GM19023 (cell line): ENCODE measurements at regions not wholly inside any gene's neighbourhood (a gene's known extent, or its start where the extent isn't known, plus 50 kb on each side); places are given as distances from the start of the nearest gene placed in this dataset.
"Not testable (repeated sequence)": the region's sequence is repeated elsewhere in the genome, so short reads cannot be mapped to it uniquely, and the experiment has no call there.

Source experiments
- ATAC-seq: cut with Tn5 transposase; IDR thresholded peaks from one replicate; pipeline ENCODE4 v1.9.1; 2021; ENCODE audit warnings: mild to moderate bottlenecking, moderate library complexity; ENCODE audit not compliant: unreplicated experiment

DNA sequence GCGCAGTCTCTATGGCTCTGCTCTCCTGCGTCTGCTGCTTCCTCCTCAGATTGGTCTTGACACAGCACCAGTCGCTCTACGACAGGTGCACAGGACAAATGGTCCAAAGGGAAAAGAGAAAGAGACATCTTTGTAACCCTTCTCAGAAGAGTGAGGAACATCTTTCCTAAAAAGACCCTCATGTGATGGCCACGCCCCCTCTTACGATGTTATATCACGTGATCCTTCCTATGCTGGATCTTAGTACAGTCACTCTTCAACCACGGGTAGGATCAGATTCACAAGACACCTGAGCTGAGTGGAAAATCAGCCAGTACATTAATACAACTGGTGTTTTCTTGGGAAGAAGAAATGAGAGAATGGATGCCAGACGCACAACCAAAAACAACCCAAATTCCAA lies 262.2 kb upstream of the CELF2 start:
- no peak for ATAC-seq

DNA sequence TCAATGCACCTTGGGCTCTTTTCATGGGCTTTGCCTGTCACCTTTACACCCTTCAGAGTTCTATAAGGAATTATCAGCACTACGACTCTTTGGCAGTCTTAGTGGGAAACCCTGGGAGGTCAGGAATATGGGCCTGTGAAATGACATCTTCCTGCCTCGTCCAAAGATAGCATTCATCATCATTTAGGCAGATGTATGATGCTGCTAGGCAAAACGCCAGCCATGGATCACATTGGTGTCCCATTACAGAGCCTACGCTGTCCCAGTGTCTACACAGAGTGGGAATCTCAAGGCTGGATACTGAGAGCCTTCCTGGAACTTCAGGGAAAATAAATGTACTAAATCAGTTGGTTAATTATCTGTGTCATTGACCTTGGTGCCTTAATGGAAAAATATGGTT lies 259.4 kb upstream of the CELF2 start:
- ATAC-seq: no peak

DNA sequence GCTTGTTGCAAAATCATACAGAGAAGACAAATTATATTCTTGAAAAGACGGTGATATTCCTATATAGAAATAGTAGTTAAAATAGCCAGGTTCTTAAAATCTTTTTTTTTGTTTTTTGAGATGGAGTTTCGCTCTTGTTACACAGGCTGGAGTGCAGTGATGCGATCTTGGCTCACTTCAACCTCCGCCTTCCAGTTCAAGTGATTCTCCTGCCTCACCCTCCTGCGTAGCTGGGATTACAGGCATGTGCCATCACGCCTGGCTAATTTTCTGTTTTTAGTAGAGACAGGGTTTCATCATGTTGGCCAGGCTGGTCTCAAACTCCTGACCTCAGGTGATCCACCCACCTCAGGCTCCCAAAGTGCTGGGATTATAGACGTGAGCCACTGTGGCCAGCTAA lies 257.9 kb upstream of the CELF2 start:
- ATAC-seq: not testable (repeated sequence)

DNA sequence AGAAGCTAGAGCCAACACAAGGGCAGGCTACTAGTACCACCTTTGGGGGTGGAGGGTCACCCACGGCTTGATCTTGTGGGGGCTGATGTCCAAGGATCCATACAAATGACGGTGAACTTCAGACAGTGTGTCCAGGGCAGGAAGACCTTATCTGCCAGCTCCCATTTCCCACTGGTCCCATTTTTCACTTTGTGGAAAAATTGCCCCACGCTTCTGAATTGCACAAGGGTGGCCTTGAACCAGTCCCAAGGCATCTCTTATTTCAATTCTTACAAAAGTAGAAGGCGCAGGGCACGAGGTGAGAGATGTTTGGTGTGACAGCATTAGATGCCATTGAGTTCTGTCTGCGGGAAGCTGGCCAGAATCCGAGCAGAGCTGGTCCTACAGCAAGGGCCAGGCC lies 252.7 kb upstream of the CELF2 start:
- ATAC-seq: no peak

- ATAC-seq: no peak
Measured at GRCh38 chr10:10772411-10772810, 245.3 kb upstream of the CELF2 start.

DNA sequence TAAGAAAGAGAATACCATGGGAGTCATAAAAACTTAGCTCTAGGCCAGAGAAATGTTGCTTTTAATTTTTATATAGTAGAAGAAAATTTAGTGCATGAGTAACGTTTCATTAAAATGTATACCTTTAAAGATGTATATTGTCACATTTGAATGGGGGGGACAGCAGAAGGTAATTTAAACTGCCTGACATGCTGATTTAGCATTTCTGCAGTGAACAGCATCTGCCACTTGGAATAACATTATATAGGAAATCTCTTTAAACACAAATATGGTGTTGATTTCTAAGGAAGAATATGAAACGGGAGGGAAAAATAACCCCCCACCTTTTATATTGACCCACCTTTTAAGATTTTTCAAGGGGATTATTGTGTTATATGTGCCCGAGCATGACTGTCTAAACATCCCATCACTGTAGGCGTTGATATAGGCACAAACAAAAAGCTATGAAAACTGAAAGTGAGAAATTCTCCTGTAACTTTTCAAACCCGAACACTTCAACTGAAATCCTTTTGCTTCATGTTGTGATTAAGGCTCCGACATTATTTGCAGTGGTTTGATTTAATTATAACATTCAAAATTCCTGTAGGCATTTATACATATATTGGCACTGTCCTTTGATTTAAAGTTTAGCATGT lies 244.7 kb upstream of the CELF2 start:
- ATAC-seq: no peak

DNA sequence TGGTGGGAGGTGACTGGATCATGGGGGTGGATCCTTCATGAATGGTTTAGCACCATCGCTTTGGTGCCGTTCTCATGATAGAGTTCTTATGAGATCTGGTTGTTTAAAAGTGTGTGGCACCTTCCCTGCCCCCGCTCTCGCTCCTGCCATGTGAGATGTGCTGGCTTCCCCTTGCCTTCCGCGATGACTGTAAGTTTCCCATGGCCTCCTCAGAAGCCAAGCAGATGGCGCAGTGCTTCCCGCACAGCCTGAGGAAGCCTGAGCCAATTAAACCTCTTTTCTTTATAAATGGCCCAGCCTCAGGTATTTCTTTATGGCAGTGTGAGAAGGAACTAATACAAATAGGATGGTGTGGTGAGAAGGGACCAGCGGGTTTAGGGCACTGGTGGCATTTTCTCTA lies 243.3 kb upstream of the CELF2 start:
- no peak for ATAC-seq

GRCh38 chr10:10776363-10776762 lies 241.3 kb upstream of the CELF2 start:
- no peak for ATAC-seq

- ATAC-seq: no peak
Measured at GRCh38 chr10:10777279-10777678, 240.4 kb upstream of the CELF2 start.

- no peak for ATAC-seq
Measured at GRCh38 chr10:10777723-10778122, 239.9 kb upstream of the CELF2 start.

DNA sequence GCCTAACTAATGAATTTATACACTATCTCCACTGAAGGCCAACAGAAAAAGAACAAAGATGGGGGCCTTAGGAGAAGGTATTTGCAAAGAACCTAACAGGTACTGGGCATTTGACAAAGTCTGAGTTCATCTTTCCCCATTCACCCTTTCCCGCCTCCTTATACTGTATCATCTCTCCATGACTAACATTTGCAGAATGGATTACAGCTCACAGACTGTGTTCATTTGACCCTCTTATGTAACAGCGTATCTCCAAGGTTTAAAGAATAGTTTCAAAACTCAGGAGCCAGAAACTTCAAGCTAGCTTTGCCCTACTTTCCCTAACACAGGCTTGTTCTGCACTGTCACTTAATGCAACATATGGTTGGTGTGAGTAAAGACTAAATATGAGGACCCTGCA lies 238.7 kb upstream of the CELF2 start:
- no peak for ATAC-seq

- no peak for ATAC-seq
Measured at GRCh38 chr10:10779511-10779910, 238.2 kb upstream of the CELF2 start.

- no peak for ATAC-seq
Measured at GRCh38 chr10:10780746-10781145, 236.9 kb upstream of the CELF2 start.

GRCh38 chr10:10782603-10783002 lies 235.1 kb upstream of the CELF2 start:
- no peak for ATAC-seq

DNA sequence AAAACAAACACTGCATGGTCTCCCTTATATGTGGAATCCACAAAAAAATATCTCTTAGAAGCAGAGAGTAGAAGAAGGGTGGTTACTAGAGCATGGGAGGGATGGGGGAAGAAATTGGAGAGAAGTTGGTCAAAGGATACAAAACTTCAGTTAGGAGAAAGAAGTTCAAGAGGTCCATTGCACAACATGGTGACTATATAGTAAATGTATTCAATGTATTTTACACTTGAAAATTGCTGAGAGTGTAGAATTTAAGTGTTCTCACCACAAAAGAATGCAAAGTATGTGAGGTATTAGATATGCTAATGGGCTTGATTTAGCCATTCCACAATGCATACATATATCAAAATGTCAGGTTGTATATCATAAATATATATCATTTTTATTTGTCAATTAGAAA lies 232.0 kb upstream of the CELF2 start:
- no peak for ATAC-seq

- no peak for ATAC-seq
Measured at GRCh38 chr10:10786109-10787090, 231.3 kb upstream of the CELF2 start.

DNA sequence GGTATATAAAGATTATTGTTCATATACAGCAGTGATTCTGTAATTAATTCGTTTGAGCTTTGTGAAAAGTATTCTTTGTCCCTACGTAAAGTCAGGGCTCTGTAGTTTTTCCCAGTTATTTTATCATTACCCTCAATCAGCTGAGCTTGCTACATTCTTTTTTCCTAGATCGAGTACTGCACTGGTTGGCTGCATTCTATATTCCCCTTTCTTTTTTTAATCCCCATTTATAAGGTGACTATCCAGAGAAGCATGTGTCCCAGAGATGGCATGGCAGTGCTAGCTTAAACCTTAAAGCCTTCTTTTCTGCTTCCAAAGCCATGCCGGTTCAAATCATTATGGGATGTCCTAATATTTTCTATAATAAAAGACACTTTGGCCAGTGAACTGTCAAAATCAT lies 230.1 kb upstream of the CELF2 start:
- ATAC-seq: no peak

DNA sequence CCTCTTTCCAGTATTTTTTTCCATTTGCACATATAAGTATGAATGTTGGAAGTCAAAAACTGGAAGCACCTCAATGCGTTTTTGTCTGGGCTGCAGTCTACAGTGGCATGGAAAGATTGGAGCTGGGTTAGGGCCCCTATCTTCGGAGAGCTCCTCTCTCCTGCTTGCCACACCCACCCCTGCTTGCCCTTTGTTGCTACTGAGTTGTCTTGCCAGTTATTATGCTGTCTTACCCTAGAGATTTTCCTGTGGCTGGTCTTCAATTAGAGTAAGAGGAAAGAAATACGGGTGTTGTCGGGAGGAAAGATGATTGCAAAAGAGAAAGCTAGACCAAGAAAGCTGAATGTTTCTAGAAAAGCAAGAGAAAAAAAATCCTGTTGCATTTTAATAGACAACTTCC lies 228.9 kb upstream of the CELF2 start:
- no peak for ATAC-seq

DNA sequence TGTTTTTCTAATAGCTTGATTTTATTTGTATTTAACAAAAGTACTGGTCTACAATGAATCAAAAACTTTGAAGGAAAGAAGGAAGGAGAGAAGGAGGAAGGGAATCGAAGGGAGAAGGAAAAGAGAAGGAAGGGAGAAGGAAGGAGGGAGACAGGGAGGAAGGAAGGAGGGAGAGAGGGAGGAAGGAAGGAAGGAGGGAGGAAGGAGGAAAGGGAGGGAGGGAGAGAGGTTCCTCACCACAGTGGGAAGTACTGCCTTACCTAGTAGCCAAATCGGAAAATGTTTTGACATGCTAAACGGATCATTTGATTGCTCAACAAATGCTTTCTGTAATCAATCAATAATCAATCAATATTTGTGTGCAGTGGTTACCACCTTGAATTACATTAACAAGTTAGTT lies 225.8 kb upstream of the CELF2 start:
- no peak for ATAC-seq

DNA sequence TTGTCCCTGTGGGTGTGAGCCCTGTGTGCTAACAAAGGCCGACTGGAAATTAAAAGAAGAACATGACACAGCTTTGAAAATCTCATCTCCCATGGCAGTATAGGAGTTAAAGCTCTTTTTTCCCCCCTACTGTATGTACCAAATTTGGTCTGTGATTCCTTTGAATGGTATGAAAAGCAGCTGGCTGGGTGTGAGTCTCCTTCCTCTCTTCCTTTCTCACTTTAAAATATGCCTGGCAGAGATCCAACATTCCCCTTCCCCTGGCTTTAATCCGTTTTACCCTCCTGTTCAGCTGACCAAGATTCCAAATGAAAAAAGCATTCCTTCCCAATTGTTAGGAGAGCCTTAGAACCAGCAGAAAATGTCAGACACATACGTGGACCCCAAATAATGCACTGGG lies 225.0 kb upstream of the CELF2 start:
- ATAC-seq: no peak

GRCh38 chr10:10794046-10794445 lies 223.6 kb upstream of the CELF2 start:
- no peak for ATAC-seq

DNA sequence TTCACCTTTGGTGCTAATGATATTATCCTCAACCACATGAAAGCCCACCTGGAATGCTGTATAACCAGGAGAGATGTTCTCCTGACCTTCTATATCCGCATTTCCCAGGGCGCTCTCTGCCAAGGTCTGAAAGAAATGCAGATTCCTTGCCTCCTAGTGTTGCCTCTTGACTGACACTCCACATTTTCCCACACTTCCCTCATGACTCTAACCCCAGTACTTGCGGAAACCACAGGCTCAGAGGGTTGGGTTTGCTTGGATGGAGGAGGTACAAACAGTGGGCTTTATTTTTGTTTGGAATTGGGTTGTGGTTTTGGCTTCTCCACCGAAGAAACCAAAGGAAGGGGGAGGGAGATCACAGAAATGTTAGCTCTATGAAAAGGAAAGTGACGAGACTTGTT lies 222.9 kb upstream of the CELF2 start:
- ATAC-seq: no peak
